Smooth muscle cell (in vitro differentiated cells): ENCODE measurements at regions not wholly inside any gene's neighbourhood (a gene's known extent, or its start where the extent isn't known, plus 50 kb on each side); places are given as distances from the start of the nearest gene placed in this dataset.

Source experiments
- DNase-seq: peaks from one replicate; lab custom pipeline; 2025; ENCODE audit not compliant: unreplicated experiment; lab: John Stamatoyannopoulos, UW
- H2AFZ ChIP-seq: fragments of 200-600 bp; sonication (generic); 2 replicates; pipeline ENCODE4 v1.6.0; 2016; ENCODE audit warnings: antibody characterized with exemption, low read depth, mild to moderate bottlenecking
- H3F3A ChIP-seq: fragments of 200-600 bp; sonication (generic); 2 replicates; pipeline ENCODE4 v1.6.0; 2017; ENCODE audit warnings: antibody characterized with exemption, low read depth
- H3K27ac ChIP-seq: fragments of 200-600 bp; sonication (generic); 2 replicates; pipeline ENCODE4 v1.5.1; 2016; ENCODE audit warnings: low read depth, mild to moderate bottlenecking
- H3K27me3 ChIP-seq: fragments of 200-600 bp; sonication (generic); 2 replicates; pipeline ENCODE4 v1.6.1; 2016; ENCODE audit warnings: low read depth, mild to moderate bottlenecking
- H3K36me3 ChIP-seq: fragments of 200-600 bp; sonication (generic); 2 replicates; pipeline ENCODE4 v1.5.1; 2016; ENCODE audit warnings: low read depth
- H3K4me1 ChIP-seq: fragments of 200-600 bp; sonication (generic); 2 replicates; pipeline ENCODE4 v1.5.1; 2016; ENCODE audit warnings: low read depth
- H3K4me2 ChIP-seq: fragments of 200-600 bp; sonication (generic); 2 replicates; pipeline ENCODE4 v1.6.0; 2016; ENCODE audit warnings: mild to moderate bottlenecking
- H3K4me3 ChIP-seq: fragments of 200-600 bp; sonication (generic); 2 replicates; pipeline ENCODE4 v1.5.1; 2016; ENCODE audit warnings: mild to moderate bottlenecking
- H3K79me2 ChIP-seq: fragments of 200-600 bp; sonication (generic); 2 replicates; pipeline ENCODE4 v1.6.0; 2016; ENCODE audit warnings: low read depth, mild to moderate bottlenecking
- H3K9ac ChIP-seq: fragments of 200-600 bp; sonication (generic); 2 replicates; pipeline ENCODE4 v1.6.0; 2016; ENCODE audit warnings: low read depth
- H3K9me3 ChIP-seq: fragments of 200-600 bp; sonication (generic); replicated peaks from 2 replicates; pipeline ENCODE4 v1.5.1; 2016; ENCODE audit warnings: low read depth
- H4K20me1 ChIP-seq: fragments of 200-600 bp; sonication (generic); 2 replicates; pipeline ENCODE4 v1.6.0; 2016; ENCODE audit warnings: low read depth
- CTCF ChIP-seq: fragments of 200-600 bp; sonication (generic); IDR thresholded peaks from 2 replicates; pipeline ENCODE4 v1.5.1; 2017; ENCODE audit warnings: borderline replicate concordance, mild to moderate bottlenecking, antibody characterized with exemption; ENCODE audit not compliant: insufficient read depth, poor library complexity, severe bottlenecking
- WGBS: methylation state at CpG from one replicate; pipeline ENCODE4 v1.1.7; 2016; ENCODE audit warnings: low lambda C conversion rate; 5-methylcytosine and 5-hydroxymethylcytosine counted together

GRCh38 chr2:120589771-120590608 is 145.7 kb upstream of the GLI2 start:
- H4K20me1 ChIP-seq, result no peaks in the 10 kb centered on the region
- TF ChIP-seq CTCF, result no peak

GRCh38 chr2:120590841-120591240 is 144.8 kb upstream of the GLI2 start:
- Histone ChIP-seq H4K20me1 (no peaks in the 10 kb centered on the region), H3K79me2 (no peaks in the 10 kb centered on the region), H2AFZ (no peak overlapping the region), H3K36me3 (no peaks in the 10 kb centered on the region), H3K4me3 (no peak overlapping the region), H3K4me2 (no peak overlapping the region), H3K9ac (no peak overlapping the region), H3K4me1 (peaks cover 9% of the 10 kb centered on the region), H3K27me3 (peaks cover 35% of the 10 kb centered on the region), H3K27ac (no peak overlapping the region), H3F3A (peaks cover 6% of the 10 kb centered on the region), H3K9me3 (no peaks in the 10 kb centered on the region)
- DNase-seq, result no peak
- no peak for TF ChIP-seq CTCF
- 100% methylated on average over 1 of the region's 1 CpG for WGBS

More at GRCh38 chr2:120589771-120590608, 145.7 kb upstream of the GLI2 start:
- Histone ChIP-seq H3K4me2 (peak overlapping the region; percentile 28), H3K9ac (no peak overlapping the region), H3F3A (peaks cover 6% of the 10 kb centered on the region), H3K4me1 (peaks cover 9% of the 10 kb centered on the region), H3K4me3 (no peak overlapping the region), H3K27me3 (peaks cover 35% of the 10 kb centered on the region), H3K79me2 (no peaks in the 10 kb centered on the region), H3K27ac (peak overlapping the region; percentile 36), H2AFZ (no peak overlapping the region), H3K9me3 (no peaks in the 10 kb centered on the region), H3K36me3 (no peaks in the 10 kb centered on the region)
- no peak for DNase-seq
- WGBS, result 68% methylated on average over 8 of the region's 8 CpGs

GRCh38 chr2:120591572-120591971 is 144.1 kb upstream of the GLI2 start:
- no peak for DNase-seq
- Histone ChIP-seq H3K9me3 (no peaks in the 10 kb centered on the region), H2AFZ (no peak overlapping the region), H3K27me3 (peaks cover 30% of the 10 kb centered on the region), H3F3A (peaks cover 6% of the 10 kb centered on the region), H4K20me1 (no peaks in the 10 kb centered on the region), H3K4me3 (no peak overlapping the region), H3K4me1 (peaks cover 8% of the 10 kb centered on the region), H3K9ac (no peak overlapping the region), H3K79me2 (no peaks in the 10 kb centered on the region), H3K4me2 (no peak overlapping the region), H3K27ac (no peak overlapping the region), H3K36me3 (no peaks in the 10 kb centered on the region)
- no peak for TF ChIP-seq CTCF
- WGBS, result 85% methylated on average over 7 of the region's 7 CpGs

- Histone ChIP-seq H4K20me1 (no peaks in the 10 kb centered on the region), H3K79me2 (no peaks in the 10 kb centered on the region), H3K27me3 (peaks cover 25% of the 10 kb centered on the region), H3K27ac (no peak overlapping the region), H3K9ac (no peak overlapping the region), H3K36me3 (no peaks in the 10 kb centered on the region), H2AFZ (no peak overlapping the region), H3K4me2 (no peak overlapping the region), H3K4me1 (peaks cover 11% of the 10 kb centered on the region), H3K9me3 (no peaks in the 10 kb centered on the region), H3K4me3 (no peak overlapping the region), H3F3A (peaks cover 6% of the 10 kb centered on the region)
- no peak for TF ChIP-seq CTCF
- 84% methylated on average over 10 of the region's 10 CpGs for WGBS
- no peak for DNase-seq
Observed at GRCh38 chr2:120592084-120592483, 143.6 kb upstream of the GLI2 start.
